Kidney capillary endothelial cell (primary cell): ENCODE measurements at regions not wholly inside any gene's neighbourhood (a gene's known extent, or its start where the extent isn't known, plus 50 kb on each side); places are given as distances from the start of the nearest gene placed in this dataset.
"Not testable (repeated sequence)": the region's sequence is repeated elsewhere in the genome, so short reads cannot be mapped to it uniquely, and the experiment has no call there.

ENCODE experiments used
- DNase-seq: peaks from one replicate; pipeline ENCODE4 v3.0.0-alpha.2; 2018; ENCODE audit warnings: low spot score

- no peak for DNase-seq
Observed at GRCh38 chr4:141851246-141851891, 215.0 kb downstream of the IL15 start.

- DNase-seq: no peak
Observed at GRCh38 chr4:141853091-141853764, 216.8 kb downstream of the IL15 start.

DNA sequence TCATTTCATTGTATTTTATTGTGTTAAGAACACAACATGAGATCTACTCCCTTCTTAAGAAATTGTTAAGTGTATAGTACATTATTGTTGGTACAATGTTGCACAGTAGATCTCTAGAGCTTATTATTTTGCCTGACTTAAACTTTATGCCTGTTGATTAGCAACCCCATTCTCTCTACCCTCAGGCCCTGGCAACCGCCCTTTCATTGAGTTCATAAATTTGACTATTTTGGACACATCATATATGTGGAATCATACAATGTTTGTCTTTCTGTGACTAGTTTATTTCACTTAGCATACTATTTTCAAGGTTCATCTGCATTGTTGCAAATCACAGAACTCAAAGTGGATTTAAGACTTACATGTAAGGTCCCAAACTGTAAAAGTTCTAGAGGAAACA lies 222.1 kb downstream of the IL15 start:
- no peak for DNase-seq

DNA sequence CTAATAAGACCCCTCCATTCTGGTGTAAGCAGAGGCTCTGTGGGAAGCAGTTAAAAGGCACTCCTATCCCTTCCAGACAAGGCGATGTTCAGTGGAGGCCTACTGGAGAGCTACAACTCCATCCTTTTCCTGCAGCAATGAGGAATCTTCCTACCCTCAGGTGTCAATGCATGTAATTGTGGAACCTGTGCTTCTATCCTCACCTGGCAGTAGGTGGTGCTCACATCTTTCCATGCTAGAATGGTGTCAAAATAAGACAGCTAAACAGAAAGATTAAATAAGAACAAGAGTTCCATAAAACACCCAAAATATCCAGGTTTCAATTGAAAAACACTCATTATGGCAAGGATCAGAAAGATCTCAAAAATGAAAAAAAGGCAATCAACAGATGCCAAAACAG lies 224.6 kb downstream of the IL15 start:
- DNase-seq: no peak

DNA sequence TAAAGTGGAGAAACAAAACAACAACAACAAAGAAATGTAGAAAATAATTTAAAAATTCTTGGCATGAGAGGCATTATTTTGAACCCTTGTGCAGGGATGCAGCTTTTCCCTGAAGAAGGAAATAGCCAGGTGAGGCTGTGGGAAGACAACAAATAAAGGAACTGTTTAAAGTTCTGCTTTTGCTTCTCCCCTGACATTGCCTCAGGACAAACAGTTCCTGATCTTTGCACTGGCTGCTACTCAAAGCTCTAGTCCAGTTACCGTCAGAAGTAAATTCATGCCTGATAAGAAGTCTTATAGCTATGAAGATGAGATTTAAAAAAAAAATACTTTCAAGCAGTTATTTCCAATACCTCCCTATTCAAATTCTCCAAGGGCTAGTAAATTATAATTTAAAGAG lies 233.8 kb downstream of the IL15 start:
- DNase-seq: no peak

GRCh38 chr4:141871086-141871770 lies 234.8 kb downstream of the IL15 start:
- no peak for DNase-seq

DNA sequence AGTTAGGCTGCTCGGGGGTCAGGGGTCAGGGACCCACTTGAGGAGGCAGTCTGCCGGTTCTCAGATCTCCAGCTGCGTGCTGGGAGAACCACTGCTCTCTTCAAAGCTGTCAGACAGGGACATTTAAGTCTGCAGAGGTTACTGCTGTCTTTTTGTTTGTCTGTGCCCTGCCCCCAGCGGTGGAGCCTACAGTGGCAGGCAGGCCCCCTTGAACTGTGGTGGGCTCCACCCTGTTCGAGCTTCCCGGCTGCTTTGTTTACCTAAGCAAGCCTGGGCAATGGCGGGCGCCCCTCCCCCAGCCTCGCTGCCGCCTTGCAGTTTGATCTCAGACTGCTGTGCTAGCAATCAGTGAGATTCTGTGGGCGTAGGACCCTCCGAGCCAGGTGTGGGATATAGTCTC lies 246.3 kb downstream of the IL15 start:
- DNase-seq: not testable (repeated sequence)

DNA sequence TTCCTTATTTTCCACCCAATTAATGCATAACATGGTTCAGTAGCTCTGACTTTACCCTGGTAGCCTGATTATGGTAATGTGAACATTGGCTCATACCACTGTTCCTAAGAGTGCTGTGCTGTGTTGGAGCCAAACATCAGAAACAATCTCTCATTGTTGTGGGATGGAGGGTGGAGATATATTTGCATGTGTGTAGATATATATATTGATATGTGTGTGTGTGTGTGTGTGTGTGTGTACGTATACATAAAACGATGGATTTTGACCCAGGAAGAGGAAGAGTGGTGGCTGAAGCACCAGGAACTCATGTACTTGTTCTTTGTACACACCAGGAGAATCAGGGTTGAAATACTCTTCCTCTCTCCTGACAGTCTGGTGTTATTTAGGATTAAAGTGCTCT lies 247.7 kb downstream of the IL15 start:
- DNase-seq: no peak

DNA sequence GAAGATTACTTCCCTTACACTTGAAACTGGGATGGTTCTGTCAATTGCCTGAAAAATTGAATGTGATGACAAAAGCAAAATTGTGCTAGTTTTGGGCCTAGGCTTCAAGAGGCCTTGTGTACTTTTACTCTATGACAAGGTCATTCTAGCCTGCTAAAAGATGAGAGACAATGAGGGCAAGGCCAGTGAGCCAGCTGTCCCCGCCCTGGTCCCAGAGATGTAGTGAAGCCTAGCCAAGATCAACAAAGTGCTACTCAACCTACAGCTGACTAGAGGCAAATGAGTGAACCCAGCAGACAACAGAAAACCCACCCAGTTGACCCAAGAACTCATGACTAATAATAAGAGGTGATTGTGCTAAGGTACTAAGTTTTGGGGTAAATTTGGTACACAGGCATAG lies 248.7 kb downstream of the IL15 start:
- DNase-seq: no peak

- no peak for DNase-seq
Observed at GRCh38 chr4:141890279-141890678, 253.9 kb downstream of the IL15 start.

GRCh38 chr4:141891260-141892120 lies 255.1 kb downstream of the IL15 start:
- DNase-seq: no peak

DNA sequence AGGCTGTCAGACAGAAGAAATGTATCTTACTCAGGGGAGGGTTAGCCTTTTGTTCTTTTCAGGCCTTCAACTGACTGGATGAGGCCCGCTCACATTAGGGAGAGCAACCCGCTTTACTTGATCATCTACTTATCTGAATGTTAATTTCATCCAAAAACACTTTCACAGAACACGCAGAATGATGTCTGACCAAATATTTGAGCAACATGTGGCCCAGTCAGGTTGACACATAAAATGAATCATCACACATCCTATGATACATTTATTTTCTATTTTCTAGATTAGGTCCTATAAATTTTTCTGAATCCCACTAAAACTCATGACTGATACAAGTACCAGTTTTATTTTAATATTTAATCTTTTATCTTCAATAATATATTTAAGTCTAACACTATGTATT lies 260.3 kb downstream of the IL15 start:
- no peak for DNase-seq

DNA sequence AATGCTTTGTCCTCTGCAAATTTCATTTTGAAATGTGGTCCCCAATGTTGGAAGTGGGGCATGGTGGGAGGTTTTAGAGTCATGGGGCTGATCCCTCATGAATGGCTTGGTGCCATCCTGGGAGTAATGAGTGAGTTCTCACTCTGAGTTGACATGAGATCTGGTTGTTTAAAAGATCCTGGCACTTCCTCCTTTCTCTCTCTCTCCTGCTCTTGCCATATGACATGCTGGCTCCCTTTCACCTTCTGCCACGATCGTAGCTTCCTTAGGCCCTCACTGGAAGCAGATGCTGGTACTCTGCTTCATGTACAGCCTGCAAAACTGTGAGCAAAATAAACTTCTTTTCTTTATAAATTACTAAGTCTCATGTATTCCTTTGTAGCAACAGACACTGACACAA lies 262.0 kb downstream of the IL15 start:
- DNase-seq: no peak

GRCh38 chr4:141899103-141899502 lies 262.7 kb downstream of the IL15 start:
- no peak for DNase-seq

DNA sequence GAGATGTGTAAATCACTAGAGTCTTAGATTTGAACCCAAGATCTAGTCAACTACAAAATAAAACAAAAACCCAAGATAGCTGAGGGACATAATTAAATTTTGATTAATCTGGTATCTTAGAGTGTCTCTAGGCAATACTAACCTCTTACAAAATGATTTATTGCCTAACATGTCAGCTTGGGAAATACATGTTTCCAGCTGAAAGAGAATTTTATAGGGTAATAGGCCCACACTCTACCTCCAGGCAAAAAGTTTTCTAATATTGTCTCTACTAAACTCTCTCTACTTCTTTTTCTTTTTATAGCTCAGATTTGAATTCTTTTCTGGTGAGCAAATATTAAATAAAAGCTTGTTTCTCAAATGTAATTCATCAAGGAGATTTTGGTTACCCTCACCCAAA lies 263.2 kb downstream of the IL15 start:
- no peak for DNase-seq

DNA sequence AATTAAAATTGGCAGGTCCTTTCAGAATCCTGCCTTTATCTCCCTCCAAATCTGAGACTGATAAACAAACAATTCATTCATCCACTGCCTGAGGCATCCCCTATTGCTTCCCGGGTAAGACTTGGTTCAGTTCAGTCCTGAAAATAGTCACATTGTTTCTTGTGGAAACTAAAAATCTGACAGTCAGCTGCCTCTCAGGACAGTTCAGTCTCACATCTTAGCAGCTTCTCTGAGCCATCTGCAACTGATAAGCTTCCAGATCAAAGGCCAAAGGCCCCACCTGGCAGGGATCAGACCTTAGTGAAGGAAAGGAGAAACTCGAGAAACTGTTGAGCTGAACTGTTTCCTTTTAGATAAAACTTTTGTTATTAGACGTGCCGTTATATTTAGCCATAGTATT lies 264.5 kb downstream of the IL15 start:
- no peak for DNase-seq

- no peak for DNase-seq
Observed at GRCh38 chr4:141905751-141906150, 269.4 kb downstream of the IL15 start.

- no peak for DNase-seq
Observed at GRCh38 chr4:141909541-141909940, 273.2 kb downstream of the IL15 start.

- DNase-seq: peak; percentile 11
Observed at GRCh38 chr4:141912831-141913230, 276.4 kb downstream of the IL15 start.

GRCh38 chr4:141913928-141914327 lies 277.5 kb downstream of the IL15 start:
- no peak for DNase-seq

DNA sequence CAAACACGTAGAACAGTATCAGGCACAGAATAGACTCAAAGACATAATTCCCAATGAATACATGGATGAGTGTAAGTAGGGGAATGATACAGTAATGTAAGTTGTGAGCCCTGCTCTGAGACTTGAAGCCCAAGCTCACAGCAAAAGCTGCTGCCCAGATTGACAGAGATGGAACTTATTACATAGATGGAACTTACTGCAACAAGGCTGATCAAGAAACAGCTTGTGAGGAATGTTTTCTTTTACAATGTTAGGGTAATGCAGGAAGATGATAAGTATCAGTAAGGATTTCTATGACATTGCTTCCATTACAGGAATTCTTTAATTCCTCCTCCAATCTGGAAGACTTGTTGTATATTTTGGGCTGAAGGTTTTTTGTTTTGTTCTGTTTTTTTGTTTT lies 278.4 kb downstream of the IL15 start:
- DNase-seq: no peak

- no peak for DNase-seq
Observed at GRCh38 chr4:141919649-141920048, 283.3 kb downstream of the IL15 start.

DNA sequence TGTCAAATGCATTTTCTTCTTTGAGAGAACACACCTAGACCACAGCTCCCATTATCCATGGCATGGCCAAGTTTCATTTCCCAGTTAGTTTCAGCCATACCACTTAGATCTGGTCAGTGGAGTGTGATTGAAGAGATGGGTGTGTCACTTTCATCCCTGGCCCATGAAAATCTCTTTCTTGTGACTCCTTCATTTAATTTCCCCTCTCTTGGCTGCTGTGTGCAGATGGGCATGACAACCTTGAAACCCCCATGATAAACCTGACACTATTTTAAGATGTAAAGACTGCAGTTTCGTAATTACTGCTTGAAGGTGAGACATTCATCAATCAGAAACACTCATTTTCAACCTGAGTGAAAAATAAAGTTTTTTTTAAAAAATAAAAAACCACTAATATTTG lies 284.9 kb downstream of the IL15 start:
- no peak for DNase-seq
